ENCODE measurements at regions not wholly inside any gene's neighbourhood (a gene's known extent, or its start where the extent isn't known, plus 50 kb on each side); places are given as distances from the start of the nearest gene placed in this dataset.
"Not testable (repeated sequence)": the region's sequence is repeated elsewhere in the genome, so short reads cannot be mapped to it uniquely, and the experiment has no call there.

DNA sequence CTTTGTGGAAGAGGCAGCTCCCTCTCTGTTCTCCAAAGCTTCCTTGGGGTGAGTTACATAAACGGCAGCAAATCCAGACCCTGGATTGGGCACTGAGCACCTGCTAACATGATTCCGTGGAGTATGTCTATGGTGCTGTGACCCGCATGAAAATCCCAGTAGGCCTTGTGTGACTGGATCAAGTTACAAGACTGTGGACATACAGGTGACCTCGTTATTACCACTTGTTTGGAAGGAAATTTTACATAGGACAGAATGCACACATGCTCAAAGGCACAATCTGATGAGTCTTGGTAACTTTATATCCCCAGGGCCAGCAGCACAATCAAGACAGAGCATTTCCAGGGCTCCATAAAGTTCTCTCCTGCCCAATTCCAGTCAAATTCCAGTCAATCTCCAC, 120.2 kb upstream of the OTOS start:
- intact Hi-C loops (cut with DNase I): no loop called here

DNA sequence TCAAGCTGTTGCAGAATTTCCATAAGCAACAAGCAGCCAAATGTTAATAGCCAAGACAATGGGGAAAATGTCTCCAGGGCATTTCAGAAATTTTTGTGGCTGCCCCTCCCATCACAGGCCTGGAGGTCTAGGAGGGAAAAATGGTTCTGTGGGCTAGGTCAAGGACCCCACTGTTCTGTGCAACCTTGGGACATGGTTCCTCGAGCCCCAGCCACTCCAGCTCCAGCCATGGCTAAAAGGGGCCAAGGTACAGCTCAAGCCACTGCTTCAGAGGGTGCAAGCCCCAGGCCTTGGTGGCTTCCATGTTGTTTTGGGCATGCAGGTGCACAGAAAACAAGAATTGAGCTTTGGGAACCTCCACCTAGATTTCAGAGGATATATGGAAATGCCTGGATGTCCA, 122.1 kb upstream of the OTOS start:
- H3K27ac ChIP-seq; H3K27me3 ChIP-seq; DNase-seq (ENCODE audit: low spot score in 2 of 2); H3K4me3 ChIP-seq; intact Hi-C loops (cut with DNase I); H3K36me3 ChIP-seq; H3K9me3 ChIP-seq: not testable (repeated sequence)
- peaks cover 18 to 26% of the 10 kb centered on the region in 2 donors for H3K4me1 ChIP-seq

More for the DNA sequence above, 120.2 kb upstream of the OTOS start:
- TF ChIP-seq, protein P1, sequence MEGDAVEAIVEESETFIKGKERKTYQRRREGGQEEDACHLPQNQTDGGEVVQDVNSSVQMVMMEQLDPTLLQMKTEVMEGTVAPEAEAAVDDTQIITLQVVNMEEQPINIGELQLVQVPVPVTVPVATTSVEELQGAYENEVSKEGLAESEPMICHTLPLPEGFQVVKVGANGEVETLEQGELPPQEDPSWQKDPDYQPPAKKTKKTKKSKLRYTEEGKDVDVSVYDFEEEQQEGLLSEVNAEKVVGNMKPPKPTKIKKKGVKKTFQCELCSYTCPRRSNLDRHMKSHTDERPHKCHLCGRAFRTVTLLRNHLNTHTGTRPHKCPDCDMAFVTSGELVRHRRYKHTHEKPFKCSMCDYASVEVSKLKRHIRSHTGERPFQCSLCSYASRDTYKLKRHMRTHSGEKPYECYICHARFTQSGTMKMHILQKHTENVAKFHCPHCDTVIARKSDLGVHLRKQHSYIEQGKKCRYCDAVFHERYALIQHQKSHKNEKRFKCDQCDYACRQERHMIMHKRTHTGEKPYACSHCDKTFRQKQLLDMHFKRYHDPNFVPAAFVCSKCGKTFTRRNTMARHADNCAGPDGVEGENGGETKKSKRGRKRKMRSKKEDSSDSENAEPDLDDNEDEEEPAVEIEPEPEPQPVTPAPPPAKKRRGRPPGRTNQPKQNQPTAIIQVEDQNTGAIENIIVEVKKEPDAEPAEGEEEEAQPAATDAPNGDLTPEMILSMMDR (IDR thresholded peaks at IDR 0.05): no peak
- no peaks in the 10 kb centered on the region for H3K9me3 ChIP-seq
- peak overlapping the region; percentile 94 to 98 for H3K27ac ChIP-seq
- H3K36me3 ChIP-seq: no peaks in the 10 kb centered on the region
- H3K4me1 ChIP-seq: peaks cover 18 to 26% of the 10 kb centered on the region in 2 donors
- H3K4me3 ChIP-seq: no peak overlapping the region
- no peak for DNase-seq (ENCODE audit: low spot score in 2 of 2)
- H3K27me3 ChIP-seq: no peaks in the 10 kb centered on the region

DNA sequence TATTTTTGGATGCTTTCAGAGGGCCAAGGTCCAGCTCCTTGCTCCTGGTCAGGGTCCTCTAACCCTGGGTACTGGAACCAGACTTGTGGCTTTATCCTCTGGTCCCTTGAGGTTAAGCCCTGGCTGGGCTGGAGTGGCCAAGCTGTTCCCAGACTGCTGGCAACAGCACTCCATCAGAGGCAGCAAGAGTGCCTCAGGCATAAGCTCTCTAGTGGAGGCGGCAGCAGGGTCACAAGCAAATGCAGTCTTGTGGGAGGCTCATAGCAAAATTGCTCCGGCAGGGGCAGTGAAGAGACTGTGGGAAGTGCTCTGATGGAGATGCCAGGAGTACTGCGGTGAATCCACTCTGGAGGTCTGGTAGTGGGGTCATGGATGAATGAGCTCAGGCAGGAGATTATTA, 128.9 kb upstream of the OTOS start:
- Histone ChIP-seq H3K4me3 (no peak overlapping the region), H3K9me3 (peaks cover 5 to 15% of the 10 kb centered on the region in 2 donors), H3K27me3 (no peaks in the 10 kb centered on the region), H3K36me3 (no peaks in the 10 kb centered on the region), H3K27ac (no peak overlapping the region), H3K4me1 (no peaks in the 10 kb centered on the region)
- intact Hi-C loops (cut with DNase I): no loop called here
- TF ChIP-seq, protein P1 (IDR thresholded peaks at IDR 0.05): no peak
- DNase-seq (ENCODE audit: low spot score in 2 of 2): no peak

DNA sequence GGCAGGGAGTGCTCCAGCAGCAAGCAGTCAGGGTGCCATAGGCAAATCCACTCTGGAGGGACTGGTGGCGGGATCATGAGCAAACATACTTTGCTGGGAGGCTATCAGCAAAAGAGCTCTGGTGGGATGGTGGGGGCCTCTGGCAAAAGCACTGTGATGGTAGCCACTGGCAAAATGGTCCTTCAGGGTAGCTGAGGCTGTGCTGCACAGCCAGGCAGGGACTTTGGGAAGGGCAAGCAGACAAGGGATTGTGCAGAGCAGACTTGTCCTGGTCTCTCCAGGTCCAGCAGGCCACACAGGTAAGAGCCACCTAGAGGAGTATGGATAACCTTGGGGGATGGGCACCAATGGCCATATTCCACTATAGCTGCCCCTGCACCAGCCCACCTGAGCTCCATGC, 129.4 kb upstream of the OTOS start:
- TF ChIP-seq, protein P1 (IDR thresholded peaks at IDR 0.05): no peak
- no peaks in the 10 kb centered on the region for H3K36me3 ChIP-seq
- no peak overlapping the region for H3K27ac ChIP-seq
- H3K9me3 ChIP-seq: peaks cover 5 to 15% of the 10 kb centered on the region in 2 donors
- DNase-seq (ENCODE audit: low spot score in 2 of 2): no peak
- intact Hi-C loops (cut with DNase I): no loop called here
- H3K4me3 ChIP-seq: no peak overlapping the region
- H3K4me1 ChIP-seq: no peaks in the 10 kb centered on the region
- H3K27me3 ChIP-seq: no peaks in the 10 kb centered on the region

DNA sequence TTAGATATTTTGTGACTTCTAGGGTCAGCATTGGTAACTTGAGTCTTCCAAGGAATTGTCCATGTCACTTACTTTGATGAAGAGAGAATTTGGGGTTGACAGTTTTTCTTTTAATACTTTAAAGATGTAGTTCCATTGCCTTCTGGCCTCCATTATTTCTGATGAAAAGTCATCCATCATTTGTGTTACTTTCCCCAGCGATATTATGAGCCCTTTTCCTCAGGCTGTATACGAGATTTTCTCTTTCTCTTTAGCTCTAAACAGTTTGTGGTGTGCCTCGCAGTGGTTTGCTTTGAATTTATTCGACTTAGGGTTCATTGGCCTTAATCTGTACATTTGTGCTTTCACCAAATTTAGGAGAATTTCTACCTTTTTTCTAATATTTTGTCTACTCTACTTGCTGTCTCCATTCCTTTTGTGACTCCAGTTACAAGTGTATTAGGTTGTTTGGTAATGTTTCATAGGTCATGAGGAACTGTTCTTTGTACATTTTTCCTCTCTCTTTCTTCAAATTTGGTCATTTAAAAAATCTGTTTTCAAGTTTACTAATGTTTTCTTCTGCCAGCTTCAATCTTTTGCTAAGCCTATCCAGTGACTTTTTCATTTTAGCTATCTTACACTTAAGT, 131.4 kb upstream of the OTOS start:
- Histone ChIP-seq H3K27me3 (no peaks in the 10 kb centered on the region), H3K4me3 (no peak overlapping the region), H3K4me1 (peaks cover under 1 to 4% of the 10 kb centered on the region in 2 donors), H3K36me3 (no peaks in the 10 kb centered on the region), H3K9me3 (peaks cover 5 to 15% of the 10 kb centered on the region in 2 donors), H3K27ac (no peak overlapping the region)
- intact Hi-C loops (cut with DNase I): no loop called here
- TF ChIP-seq, protein P1 (IDR thresholded peaks at IDR 0.05): no peak
- DNase-seq (ENCODE audit: low spot score in 2 of 2): no peak

DNA sequence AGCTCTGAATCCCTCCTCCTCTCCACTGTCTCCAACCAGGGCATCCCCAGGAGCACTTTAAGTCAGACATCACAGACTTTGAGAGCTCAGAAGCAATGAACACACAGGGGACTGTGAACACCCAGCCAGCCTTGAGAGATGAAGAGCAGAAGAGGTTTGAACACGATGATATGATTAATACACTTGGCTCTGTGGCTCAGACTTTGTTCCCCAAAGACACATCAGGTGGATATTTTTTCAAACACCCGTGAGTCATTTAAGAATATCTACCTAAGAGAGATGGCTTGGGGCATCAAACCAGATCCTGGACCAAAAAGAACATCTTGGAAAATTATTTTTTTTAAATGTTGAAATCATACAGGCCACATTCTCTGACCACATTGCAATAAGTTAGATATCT, 134.9 kb upstream of the OTOS start:
- TF ChIP-seq, protein P1 (IDR thresholded peaks at IDR 0.05): no peak
- H3K27me3 ChIP-seq: no peaks in the 10 kb centered on the region
- peaks cover 5 to 7% of the 10 kb centered on the region in 2 donors for H3K4me1 ChIP-seq
- no peaks in the 10 kb centered on the region for H3K36me3 ChIP-seq
- H3K27ac ChIP-seq: no peak overlapping the region
- intact Hi-C loops (cut with DNase I): no loop called here
- no peak overlapping the region for H3K4me3 ChIP-seq
- DNase-seq (ENCODE audit: low spot score in 2 of 2): no peak
- H3K9me3 ChIP-seq: peaks cover 5 to 11% of the 10 kb centered on the region in 2 donors

All from ascending aorta (tissue), 2 donors.